PFSK-1 (cell line): ENCODE measurements at regions not wholly inside any gene's neighbourhood (a gene's known extent, or its start where the extent isn't known, plus 50 kb on each side); places are given as distances from the start of the nearest gene placed in this dataset.

ENCODE experiments used
- FOXP2 ChIP-seq: optimal IDR thresholded peaks from 2 replicates; pipeline ENCODE3; 2011; ENCODE audit warnings: borderline replicate concordance, control low read depth, inconsistent platforms; ENCODE audit not compliant: insufficient read depth; ENCODE audit errors: extremely low read length, extremely low read depth
- POLR2AphosphoS5 ChIP-seq: IDR thresholded peaks from 2 replicates; pipeline ENCODE4 v1.6.1; 2012; ENCODE audit warnings: low read depth, mild to moderate bottlenecking, control low read depth, low read length, moderate library complexity
- SIN3A ChIP-seq: IDR thresholded peaks from 2 replicates; pipeline ENCODE4 v1.6.1; 2012; ENCODE audit warnings: mild to moderate bottlenecking, low read length, moderate library complexity, borderline replicate concordance; ENCODE audit not compliant: insufficient read depth
- TAF1 ChIP-seq: IDR thresholded peaks from 2 replicates; pipeline ENCODE4 v1.6.1; 2012; ENCODE audit warnings: low read length, control low read depth, borderline replicate concordance; ENCODE audit not compliant: insufficient read depth
- TF ChIP-seq, protein P1 (sequence below), 2 experiments: IDR thresholded peaks; 2 replicates each; pipeline versions ENCODE4 v1.6.1 to v1.8.0; 2011 to 2012; ENCODE audit warnings: low read depth in 2 of 2, low read length in 2 of 2, control low read depth in 1 of 2, inconsistent platforms in 1 of 2, mild to moderate bottlenecking in 1 of 2, moderate library complexity in 1 of 2; ENCODE audit not compliant: insufficient read depth in 1 of 2

DNA sequence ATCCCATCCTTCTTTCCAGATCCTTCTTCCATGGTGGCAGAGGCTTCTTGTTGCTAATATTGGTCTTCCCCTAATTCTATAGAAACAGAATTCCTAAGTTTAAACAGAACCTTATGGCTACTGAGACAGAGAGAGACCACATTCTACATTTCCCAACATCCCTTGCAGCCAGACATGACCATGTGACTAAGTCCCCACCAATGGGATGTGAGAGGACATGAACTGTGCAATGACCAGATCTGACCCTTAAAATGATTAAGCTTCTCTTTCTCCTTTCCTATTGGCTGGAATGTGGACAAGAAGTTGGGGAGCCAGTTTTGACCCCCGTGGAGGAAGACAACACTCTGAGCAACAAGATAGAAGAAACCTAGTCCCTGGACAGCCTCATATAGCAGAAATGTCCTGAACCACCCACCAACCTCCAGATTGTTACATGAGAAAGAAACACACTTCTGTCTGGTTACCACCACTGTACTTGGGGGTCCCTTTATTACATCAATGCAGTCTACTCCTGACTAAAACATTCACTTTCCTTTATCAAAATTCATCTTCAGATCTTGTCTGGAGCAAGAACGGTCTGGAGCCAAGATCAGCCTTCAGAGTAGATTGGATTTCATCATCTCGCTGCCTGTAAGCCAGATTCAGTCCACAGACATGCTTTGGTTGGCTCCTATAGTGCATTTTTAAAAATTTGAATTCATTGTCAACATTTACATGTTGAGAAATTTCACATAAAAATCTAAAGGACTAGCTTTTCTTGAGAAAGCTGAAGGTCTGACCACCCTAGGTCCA lies 183.9 kb downstream of the SHQ1 start:
- no peak for TF ChIP-seq FOXP2
- TF ChIP-seq SIN3A: no peak
- no peak for TF ChIP-seq TAF1
- TF ChIP-seq POLR2AphosphoS5: no peak
- TF ChIP-seq, protein P1, sequence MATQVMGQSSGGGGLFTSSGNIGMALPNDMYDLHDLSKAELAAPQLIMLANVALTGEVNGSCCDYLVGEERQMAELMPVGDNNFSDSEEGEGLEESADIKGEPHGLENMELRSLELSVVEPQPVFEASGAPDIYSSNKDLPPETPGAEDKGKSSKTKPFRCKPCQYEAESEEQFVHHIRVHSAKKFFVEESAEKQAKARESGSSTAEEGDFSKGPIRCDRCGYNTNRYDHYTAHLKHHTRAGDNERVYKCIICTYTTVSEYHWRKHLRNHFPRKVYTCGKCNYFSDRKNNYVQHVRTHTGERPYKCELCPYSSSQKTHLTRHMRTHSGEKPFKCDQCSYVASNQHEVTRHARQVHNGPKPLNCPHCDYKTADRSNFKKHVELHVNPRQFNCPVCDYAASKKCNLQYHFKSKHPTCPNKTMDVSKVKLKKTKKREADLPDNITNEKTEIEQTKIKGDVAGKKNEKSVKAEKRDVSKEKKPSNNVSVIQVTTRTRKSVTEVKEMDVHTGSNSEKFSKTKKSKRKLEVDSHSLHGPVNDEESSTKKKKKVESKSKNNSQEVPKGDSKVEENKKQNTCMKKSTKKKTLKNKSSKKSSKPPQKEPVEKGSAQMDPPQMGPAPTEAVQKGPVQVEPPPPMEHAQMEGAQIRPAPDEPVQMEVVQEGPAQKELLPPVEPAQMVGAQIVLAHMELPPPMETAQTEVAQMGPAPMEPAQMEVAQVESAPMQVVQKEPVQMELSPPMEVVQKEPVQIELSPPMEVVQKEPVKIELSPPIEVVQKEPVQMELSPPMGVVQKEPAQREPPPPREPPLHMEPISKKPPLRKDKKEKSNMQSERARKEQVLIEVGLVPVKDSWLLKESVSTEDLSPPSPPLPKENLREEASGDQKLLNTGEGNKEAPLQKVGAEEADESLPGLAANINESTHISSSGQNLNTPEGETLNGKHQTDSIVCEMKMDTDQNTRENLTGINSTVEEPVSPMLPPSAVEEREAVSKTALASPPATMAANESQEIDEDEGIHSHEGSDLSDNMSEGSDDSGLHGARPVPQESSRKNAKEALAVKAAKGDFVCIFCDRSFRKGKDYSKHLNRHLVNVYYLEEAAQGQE (IDR thresholded peaks at IDR 0.05; ENCODE audit: insufficient read depth in 1 of 2, low read depth in 2 of 2, low read length in 2 of 2): no peak

DNA sequence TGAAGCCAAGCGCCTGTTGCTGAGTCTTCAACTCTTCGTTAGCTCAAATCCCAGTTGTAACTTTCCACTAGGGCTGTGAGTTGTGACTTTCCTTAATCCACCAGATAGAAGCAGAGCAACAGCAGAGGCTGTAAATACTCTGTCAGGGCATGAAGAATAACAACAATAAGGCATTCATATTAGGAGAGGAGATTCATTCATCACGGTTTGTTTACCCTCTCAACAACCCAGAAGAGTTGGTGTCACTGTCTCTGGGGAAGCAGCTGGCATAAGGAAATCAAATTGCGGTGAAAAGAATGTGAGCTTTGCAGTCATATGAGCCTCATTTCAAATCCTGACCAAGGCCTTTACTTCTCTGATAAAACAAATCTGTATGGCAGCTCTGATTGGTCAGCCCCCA lies 184.8 kb downstream of the SHQ1 start:
- TF ChIP-seq POLR2AphosphoS5 (no peak), SIN3A (no peak), FOXP2 (no peak), TAF1 (no peak)
- TF ChIP-seq, protein P1 (IDR thresholded peaks at IDR 0.05; ENCODE audit: insufficient read depth in 1 of 2, low read depth in 2 of 2, low read length in 2 of 2): no peak

DNA sequence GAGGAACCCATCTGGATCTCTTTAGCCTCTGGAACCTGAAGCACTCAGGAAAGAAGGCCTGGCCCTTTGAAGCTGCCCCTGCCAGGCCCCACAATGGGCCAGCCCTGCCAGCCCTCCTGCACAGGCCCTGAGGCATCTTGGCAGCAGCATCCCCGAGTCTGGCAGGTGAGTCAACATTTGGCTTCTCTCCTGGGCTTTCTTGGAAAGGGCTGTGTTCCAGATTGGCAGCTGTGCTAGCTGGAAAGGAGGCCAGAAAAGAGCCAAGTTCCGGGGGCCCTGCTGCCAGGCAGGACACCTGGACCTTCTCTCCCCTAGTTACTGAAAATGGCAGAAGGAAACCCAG lies 187.2 kb downstream of the SHQ1 start:
- TF ChIP-seq, protein P1 (IDR thresholded peaks at IDR 0.05; ENCODE audit: insufficient read depth in 1 of 2, low read depth in 2 of 2, low read length in 2 of 2): no peak
- no peak for TF ChIP-seq TAF1
- no peak for TF ChIP-seq POLR2AphosphoS5
- no peak for TF ChIP-seq FOXP2
- TF ChIP-seq SIN3A: no peak

DNA sequence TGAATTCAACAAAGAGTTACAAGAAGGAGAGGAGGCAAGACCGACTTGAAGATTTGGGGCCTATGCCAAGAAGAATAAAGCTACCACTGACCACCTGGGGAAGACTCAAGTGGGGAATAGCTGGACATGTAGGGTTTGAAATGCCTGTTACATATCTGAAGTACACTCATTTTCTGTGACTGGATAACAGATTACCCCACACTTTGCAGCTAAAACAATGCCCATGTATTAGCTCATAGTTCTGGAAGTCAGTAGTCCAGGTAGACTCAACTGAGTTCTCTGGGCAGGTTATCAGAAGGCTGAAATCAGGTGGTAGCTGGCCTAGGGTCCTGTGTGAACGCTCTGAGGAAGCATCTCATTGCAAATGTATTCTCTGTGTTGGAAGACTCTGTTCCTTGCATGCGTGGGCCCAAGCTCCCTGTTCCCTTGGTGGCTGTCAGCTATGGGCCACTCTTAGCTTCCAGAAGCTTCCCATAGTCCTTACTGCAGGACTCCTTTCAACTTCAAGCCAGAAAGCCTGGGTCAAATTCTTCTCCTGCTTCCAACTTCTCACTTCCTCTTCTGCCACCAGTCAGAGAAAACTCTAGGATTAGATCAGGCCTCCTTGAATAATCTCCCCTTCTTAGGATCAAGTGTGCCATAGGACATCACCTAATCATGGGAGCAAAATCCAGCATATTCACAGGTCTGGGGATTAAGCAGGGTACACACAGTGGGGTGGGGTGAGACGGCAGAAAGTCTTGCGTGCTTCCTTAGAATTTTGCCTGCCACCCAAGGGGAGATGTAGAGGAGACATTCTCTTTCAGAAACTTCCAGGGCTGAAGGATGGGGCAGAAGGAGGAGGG lies 187.8 kb downstream of the SHQ1 start:
- TF ChIP-seq, protein P1 (IDR thresholded peaks at IDR 0.05; ENCODE audit: insufficient read depth in 1 of 2, low read depth in 2 of 2, low read length in 2 of 2): no peak
- TF ChIP-seq FOXP2: no peak
- TF ChIP-seq TAF1: no peak
- TF ChIP-seq POLR2AphosphoS5: no peak
- no peak for TF ChIP-seq SIN3A
